Breast epithelium (tissue), 3 donors: ENCODE measurements at regions not wholly inside any gene's neighbourhood (a gene's known extent, or its start where the extent isn't known, plus 50 kb on each side); places are given as distances from the start of the nearest gene placed in this dataset.

Experiments
- CTCF ChIP-seq, 3 donors: fragments of 450-650 bp; IDR thresholded peaks; one replicate each; pipeline ENCODE4 v1.5.1; 2016 to 2017; ENCODE audit warnings: antibody characterized with exemption in 3 of 3, mild to moderate bottlenecking in 3 of 3, moderate library complexity in 3 of 3
- POLR2A ChIP-seq: fragments of 450-650 bp; IDR thresholded peaks from one replicate; pipeline ENCODE4 v1.6.1; 2016; ENCODE audit warnings: antibody characterized with exemption, mild to moderate bottlenecking, moderate library complexity
- POLR2AphosphoS5 ChIP-seq, 3 donors: sonication (generic); formaldehyde crosslinking; IDR thresholded peaks; one replicate each; pipeline ENCODE4 v1.6.1; 2017; ENCODE audit warnings: antibody characterized with exemption in 3 of 3

GRCh38 chr6:22643780-22644179, 74.4 kb downstream of the HDGFL1 start:
- TF ChIP-seq POLR2A (no peak), CTCF (IDR thresholded peaks at IDR 0.05) (no peak), POLR2AphosphoS5 (IDR thresholded peaks at IDR 0.05) (no peak)
